ENCODE measurements at regions not wholly inside any gene's neighbourhood (a gene's known extent, or its start where the extent isn't known, plus 50 kb on each side); places are given as distances from the start of the nearest gene placed in this dataset.

- Histone ChIP-seq H2BK20ac (ENCODE audit: low read depth, low read length) (no peak overlapping the region), H3K14ac (replicated peaks; ENCODE audit: low read depth, low read length) (no peak overlapping the region), H4K91ac (ENCODE audit: insufficient read depth, low read depth, low read length) (no peak overlapping the region), H2AK5ac (ENCODE audit: low read depth, low read length) (no peak overlapping the region), H3K36me3 (ENCODE audit: control insufficient read depth, insufficient read depth, low read length) (no peaks in the 10 kb centered on the region), H3K79me1 (ENCODE audit: low read depth in 1 of 2, low read length in 2 of 2) (no peaks in the 10 kb centered on the region), H3K9me3 (ENCODE audit: control insufficient read depth, insufficient read depth, low read length) (no peaks in the 10 kb centered on the region), H3K4me2 (ENCODE audit: low read depth, low read length) (no peak overlapping the region), H4K8ac (ENCODE audit: low read depth in 2 of 2, low read length in 2 of 2) (peak overlapping the region in 1 of 2 experiments; percentile 40; a peak in 1 of 4 replicates), H3K56ac (ENCODE audit: extremely low read depth, insufficient read depth, low read length) (no peak overlapping the region), H3K4ac (ENCODE audit: low read depth, low read length) (no peak overlapping the region), H3K9me1 (ENCODE audit: insufficient read depth, low read length) (no peaks in the 10 kb centered on the region), H2BK5ac (ENCODE audit: low read depth, low read length, poor library complexity, severe bottlenecking) (no peak overlapping the region), H2AK9ac (replicated peaks; ENCODE audit: low read depth, low read length, poor library complexity) (no peak overlapping the region), H3K27ac (ENCODE audit: insufficient read depth, low read length) (no peak overlapping the region), H2BK15ac (ENCODE audit: low read depth, low read length) (no peak overlapping the region), H2BK120ac (ENCODE audit: low read depth, low read length) (no peak overlapping the region), H3K27me3 (ENCODE audit: control insufficient read depth, insufficient read depth, low read length) (peaks cover 10% of the 10 kb centered on the region), H3K18ac (ENCODE audit: low read depth, low read length) (peak overlapping the region; percentile 67; the same call in 1 of the 2 replicates), H4K5ac (ENCODE audit: low read depth, low read length) (peak overlapping the region; percentile 51; the same call in 1 of the 2 replicates), H3K23ac (ENCODE audit: low read depth, low read length) (no peak overlapping the region), H3K9ac (ENCODE audit: low read depth, low read length) (no peak overlapping the region), H3K4me3 (ENCODE audit: insufficient read depth, low read depth, low read length) (no peak overlapping the region), H4K20me1 (ENCODE audit: insufficient read depth, low read length) (no peaks in the 10 kb centered on the region), H3K4me1 (ENCODE audit: control insufficient read depth, insufficient read depth, low read length) (no peaks in the 10 kb centered on the region), H2AFZ (replicated peaks; ENCODE audit: low read length, poor library complexity) (peak overlapping the region; percentile 59)
- DNase-seq (peak; percentile 7), ATAC-seq (ENCODE audit: low read depth) (peak; percentile 46)
- no CpG with 5 or more reads among the region's 1 CpG for WGBS, 2 experiments (ENCODE audit: extremely low coverage in 2 of 2, insufficient read length in 1 of 2)
- TF ChIP-seq FOS (IDR thresholded peaks at IDR 0.05; ENCODE audit: low read depth, low read length) (no peak), RAD21 (IDR thresholded peaks at IDR 0.05; ENCODE audit: low read length) (no peak)
- intact Hi-C loops (cut with micrococcal nuclease): no loop called here
- ChIA-PET POLR2A (ENCODE audit: unreplicated experiment) (no interaction called here), CTCF (no interaction called here)
- dilution Hi-C loops (cut with HindIII; ENCODE audit: low sequenced_read_pairs, unreplicated experiment): no loop called here
- no TSS peak for BruUV-seq (replicated peaks)
- in situ Hi-C loops (cut with MboI; ENCODE audit: low sequenced_read_pairs): no loop called here
These were observed 76.8 kb upstream of the RANBP3L start for GRCh38 chr5:36378551-36378950.

All from IMR-90 (cell line).